Heart left ventricle (tissue), 16 donors: ENCODE measurements at regions not wholly inside any gene's neighbourhood (a gene's known extent, or its start where the extent isn't known, plus 50 kb on each side); places are given as distances from the start of the nearest gene placed in this dataset.

ENCODE experiments used
- ATAC-seq, 4 donors: fragments of 200-7000 bp; cut with Tn5 transposase; one replicate each; pipeline ENCODE4 v1.9.1; 2020 to 2022; ENCODE audit warnings: moderate library complexity in 4 of 4, mild to moderate bottlenecking in 3 of 4, moderate number of reproducible peaks in 1 of 4
- DNase-seq, 5 donors: peaks; one replicate each; pipeline ENCODE4 v3.0.0-alpha.2; 2020
- H3K27ac ChIP-seq, 12 donors: fragments of 200-600 bp; sonication (generic) in 4 of 12; one replicate each; pipeline versions ENCODE4 v1.5.0 to v1.8.0; 2016 to 2022; ENCODE audit warnings: mild to moderate bottlenecking in 2 of 12
- H3K27me3 ChIP-seq, 9 donors: fragments of 200-600 bp; sonication (generic) in 2 of 9; one replicate each; pipeline versions ENCODE4 v1.5.1 to v1.8.0; 2016 to 2022; ENCODE audit warnings: mild to moderate bottlenecking in 3 of 9
- H3K36me3 ChIP-seq, 9 donors: fragments of 200-600 bp; sonication (generic) in 2 of 9; one replicate each; pipeline versions ENCODE4 v1.5.0 to v1.8.0; 2018 to 2022; ENCODE audit warnings: mild to moderate bottlenecking in 2 of 9
- H3K4me1 ChIP-seq, 12 donors: fragments of 200-600 bp; sonication (generic) in 4 of 12; one replicate each; pipeline versions ENCODE4 v1.5.0 to v1.8.0; 2016 to 2022; ENCODE audit warnings: mild to moderate bottlenecking in 3 of 12
- H3K4me3 ChIP-seq, 12 donors: fragments of 200-600 bp; sonication (generic) in 4 of 12; one replicate each; pipeline versions ENCODE4 v1.5.0 to v1.8.0; 2017 to 2022; ENCODE audit warnings: mild to moderate bottlenecking in 9 of 12, moderate library complexity in 4 of 12
- H3K9me3 ChIP-seq, 12 donors: fragments of 200-600 bp; sonication (generic) in 4 of 12; one replicate each; pipeline versions ENCODE4 v1.5.0 to v1.8.0; 2016 to 2022; ENCODE audit warnings: mild to moderate bottlenecking in 1 of 12
- POLR2A ChIP-seq, 2 donors: fragments of 450-650 bp; IDR thresholded peaks; one replicate each; pipeline ENCODE4 v1.6.1; 2017; ENCODE audit warnings: antibody characterized with exemption in 2 of 2, mild to moderate bottlenecking in 2 of 2, moderate library complexity in 2 of 2
- WGBS, 4 donors: extraction: QIAGEN DNeasy Blood & Tissue Kit in 2 of 4; methylation state at CpG; one replicate each; pipeline versions ENCODE4 v1.1.5 to v1.1.7; 2013 to 2018; 5-methylcytosine and 5-hydroxymethylcytosine counted together
- intact Hi-C, 10 donors: fragments of 100-400 bp; cut with DNase I; formaldehyde crosslinking; loops; one replicate each; pipeline versions ENCODE4 v1.11.1 to v1.14.2; 2022
- TF ChIP-seq, protein P1 (sequence below), 12 donors: fragments of 200-600 bp; sonication (generic) in 4 of 12; IDR thresholded peaks; one replicate each; pipeline versions ENCODE4 v1.5.0 to v1.8.0; 2018 to 2022; ENCODE audit warnings: antibody characterized with exemption in 12 of 12, mild to moderate bottlenecking in 5 of 12
- donor health status: ischemic (EF 13 %, LVEDD 7.1; RV severe dilation, severe dysfunction).
- donor health status: healthy with polysubstance abuse.
- donor health status: DM: no; HTN: yes; CAD: no.
- donor health status: DM: no; HTN: no; CAD: no.
- donor health status: ischemic (EF 25% LVEDD 6.9; RV normal size, moderate dysfunction).
- donor health status: ischemic (EF 25% LVEDD 5.7; RV mildly dilated, moderate dysfunction).
- donor health status: healthy.
- donor health status: DM: yes; HTN: yes; CAD: no.
- donor health status: ischemic (EF 35%, LVEDD 5.7; RV mildly dilated, moderate dysfunction).
- donor health status: nonischemic (EF 11% LVEDD 7.7; RV severe dilation, severe dysfunction).
- donor health status: DM: yes; HTN: yes; CAD: no.
- donor health status: PGD.
- donor health status: ischemic (EF 29% LVEDD 5.4; RV normal size, mild dysfunction).
- donor health status: nonischemic (EF 23%, LVEDD 6.1; RV moderate dilation, normal function).

- no peak for ATAC-seq
- WGBS, 4 donors = 77 to 82% (median 79%) methylated on average over 12 of the region's 12 CpGs
- Histone ChIP-seq H3K9me3 (no peaks in the 10 kb centered on the region), H3K27ac (no peak overlapping the region), H3K4me1 (peaks cover 0 to 5% (median 0%) of the 10 kb centered on the region in 12 donors), H3K27me3 (peaks cover 0 to 5% (median 0%) of the 10 kb centered on the region in 9 donors), H3K36me3 (no peaks in the 10 kb centered on the region), H3K4me3 (no peak overlapping the region)
- no peak for DNase-seq
- intact Hi-C loops = no loop called here
- no peak for TF ChIP-seq POLR2A (IDR thresholded peaks at IDR 0.05)
- TF ChIP-seq, protein P1, sequence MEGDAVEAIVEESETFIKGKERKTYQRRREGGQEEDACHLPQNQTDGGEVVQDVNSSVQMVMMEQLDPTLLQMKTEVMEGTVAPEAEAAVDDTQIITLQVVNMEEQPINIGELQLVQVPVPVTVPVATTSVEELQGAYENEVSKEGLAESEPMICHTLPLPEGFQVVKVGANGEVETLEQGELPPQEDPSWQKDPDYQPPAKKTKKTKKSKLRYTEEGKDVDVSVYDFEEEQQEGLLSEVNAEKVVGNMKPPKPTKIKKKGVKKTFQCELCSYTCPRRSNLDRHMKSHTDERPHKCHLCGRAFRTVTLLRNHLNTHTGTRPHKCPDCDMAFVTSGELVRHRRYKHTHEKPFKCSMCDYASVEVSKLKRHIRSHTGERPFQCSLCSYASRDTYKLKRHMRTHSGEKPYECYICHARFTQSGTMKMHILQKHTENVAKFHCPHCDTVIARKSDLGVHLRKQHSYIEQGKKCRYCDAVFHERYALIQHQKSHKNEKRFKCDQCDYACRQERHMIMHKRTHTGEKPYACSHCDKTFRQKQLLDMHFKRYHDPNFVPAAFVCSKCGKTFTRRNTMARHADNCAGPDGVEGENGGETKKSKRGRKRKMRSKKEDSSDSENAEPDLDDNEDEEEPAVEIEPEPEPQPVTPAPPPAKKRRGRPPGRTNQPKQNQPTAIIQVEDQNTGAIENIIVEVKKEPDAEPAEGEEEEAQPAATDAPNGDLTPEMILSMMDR (IDR thresholded peaks at IDR 0.05) = no peak
These were observed 177.4 kb downstream of the POTEB3 start for GRCh38 chr15:21262851-21263425.

- H3K4me3 ChIP-seq = no peak overlapping the region
- no peaks in the 10 kb centered on the region for H3K9me3 ChIP-seq
- 83 to 85% (median 84%) methylated on average over 30 of the region's 30 CpGs for WGBS, 4 donors
- ATAC-seq (peak in 2 of 4 donors; percentile 20 to 59), DNase-seq (peak in 4 of 5 donors; percentile 22 to 69 (median 26))
- intact Hi-C loops = no loop called here
- peaks cover 0 to 5% (median 0%) of the 10 kb centered on the region in 9 donors for H3K27me3 ChIP-seq
- no peaks in the 10 kb centered on the region for H3K36me3 ChIP-seq
- H3K4me1 ChIP-seq = no peaks in the 10 kb centered on the region
- no peak for TF ChIP-seq POLR2A (IDR thresholded peaks at IDR 0.05)
- TF ChIP-seq, protein P1 (IDR thresholded peaks at IDR 0.05) = no peak
- no peak overlapping the region for H3K27ac ChIP-seq
These were observed 178.1 kb downstream of the POTEB3 start for GRCh38 chr15:21261965-21262850.

DNA sequence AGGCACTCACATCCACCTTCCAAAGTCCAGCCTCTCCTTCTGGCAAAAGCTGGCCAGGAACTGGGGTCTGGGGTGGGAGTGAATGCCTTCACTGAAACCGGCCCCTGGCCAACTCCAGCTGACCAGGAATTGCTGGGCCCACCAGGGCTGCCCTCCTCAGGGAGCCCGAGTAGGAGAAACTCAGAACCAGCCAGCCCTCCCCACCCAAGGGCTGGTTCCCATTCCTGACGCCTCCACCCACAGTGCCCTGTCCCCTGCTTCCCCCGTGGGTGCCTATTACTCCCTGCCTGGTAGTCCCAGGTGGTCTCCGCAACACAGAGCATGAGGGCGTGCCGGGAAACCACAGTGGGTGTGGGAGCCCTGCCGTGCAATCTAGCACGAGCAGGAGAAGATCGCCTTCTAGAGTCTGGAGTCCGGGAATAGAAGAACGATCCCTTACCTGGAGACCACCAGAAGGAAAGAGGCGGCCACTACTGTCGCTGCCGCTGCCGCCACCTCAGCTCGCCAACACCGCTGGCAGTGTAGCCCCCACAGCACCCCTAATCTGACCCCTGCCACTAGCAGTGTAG, 178.8 kb downstream of the POTEB3 start:
- ATAC-seq = peak in 2 of 4 donors; percentile 11 to 31
- H3K9me3 ChIP-seq = no peaks in the 10 kb centered on the region

More for the DNA sequence above, 178.8 kb downstream of the POTEB3 start:
- WGBS, 4 donors = 79 to 89% (median 82%) methylated on average over 18 of the region's 18 CpGs
- Histone ChIP-seq H3K4me1 (no peaks in the 10 kb centered on the region), H3K36me3 (no peaks in the 10 kb centered on the region), H3K27me3 (peaks cover 0 to 5% (median 0%) of the 10 kb centered on the region in 9 donors), H3K27ac (no peak overlapping the region), H3K4me3 (no peak overlapping the region)
- intact Hi-C loops = no loop called here
- peak in 3 of 5 donors; percentile 18 to 65 (median 23) for DNase-seq
- TF ChIP-seq, protein P1 (IDR thresholded peaks at IDR 0.05) = no peak
- no peak for TF ChIP-seq POLR2A (IDR thresholded peaks at IDR 0.05)
